Endothelial cell (in vitro differentiated cells): ENCODE measurements at regions not wholly inside any gene's neighbourhood (a gene's known extent, or its start where the extent isn't known, plus 50 kb on each side); places are given as distances from the start of the nearest gene placed in this dataset.

Experiments
- DNase-seq: peaks from one replicate; pipeline ENCODE4 v3.0.0; 2021; ENCODE audit warnings: low spot score
- H3K27ac Mint-ChIP-seq: one replicate; pipeline ENCODE4 v1.8.0; 2021; ENCODE audit warnings: mixed read lengths, inconsistent platforms; ENCODE audit not compliant: unreplicated experiment
- H3K27me3 Mint-ChIP-seq: one replicate; pipeline ENCODE4 v1.8.0; 2021; ENCODE audit warnings: mild to moderate bottlenecking, moderate library complexity, mixed read lengths, inconsistent platforms; ENCODE audit not compliant: unreplicated experiment
- H3K36me3 Mint-ChIP-seq: one replicate; pipeline ENCODE4 v1.8.0; 2021; ENCODE audit warnings: mild to moderate bottlenecking, low read depth, mixed read lengths, inconsistent platforms; ENCODE audit not compliant: unreplicated experiment
- H3K4me1 Mint-ChIP-seq: one replicate; pipeline ENCODE4 v1.8.0; 2021; ENCODE audit warnings: mild to moderate bottlenecking, mixed read lengths, inconsistent platforms; ENCODE audit not compliant: unreplicated experiment
- H3K4me3 Mint-ChIP-seq: one replicate; pipeline ENCODE4 v1.8.0; 2021; ENCODE audit warnings: mild to moderate bottlenecking, mixed read lengths, inconsistent platforms; ENCODE audit not compliant: unreplicated experiment
- H3K9me3 Mint-ChIP-seq: one replicate; pipeline ENCODE4 v1.8.0; 2021; ENCODE audit warnings: mixed read lengths, inconsistent platforms; ENCODE audit not compliant: unreplicated experiment
- CTCF ChIP-seq: fragments of 200-600 bp; sonication (generic); IDR thresholded peaks from one replicate; pipeline ENCODE4 v1.5.0; 2021; ENCODE audit warnings: antibody characterized with exemption; ENCODE audit not compliant: unreplicated experiment

GRCh38 chr22:25388866-25389540 is 169.6 kb downstream of the CRYBB2 start:
- DNase-seq: no peak
- Mint-ChIP-seq H3K4me3 (peak overlapping the region; percentile 10), H3K9me3 (no peaks in the 10 kb centered on the region), H3K4me1 (peaks cover 49% of the 10 kb centered on the region), H3K27ac (no peak overlapping the region), H3K27me3 (peaks cover 11% of the 10 kb centered on the region), H3K36me3 (peaks cover 4% of the 10 kb centered on the region)
- no peak for TF ChIP-seq CTCF

GRCh38 chr22:25389541-25389919 is 170.1 kb downstream of the CRYBB2 start:
- no peaks in the 10 kb centered on the region for H3K9me3 Mint-ChIP-seq
- H3K4me1 Mint-ChIP-seq: peaks cover 48% of the 10 kb centered on the region
- no peak overlapping the region for H3K4me3 Mint-ChIP-seq
- TF ChIP-seq CTCF: no peak
- DNase-seq: no peak
- no peak overlapping the region for H3K27ac Mint-ChIP-seq
- peaks cover 4% of the 10 kb centered on the region for H3K36me3 Mint-ChIP-seq
- H3K27me3 Mint-ChIP-seq: peaks cover 11% of the 10 kb centered on the region

DNA sequence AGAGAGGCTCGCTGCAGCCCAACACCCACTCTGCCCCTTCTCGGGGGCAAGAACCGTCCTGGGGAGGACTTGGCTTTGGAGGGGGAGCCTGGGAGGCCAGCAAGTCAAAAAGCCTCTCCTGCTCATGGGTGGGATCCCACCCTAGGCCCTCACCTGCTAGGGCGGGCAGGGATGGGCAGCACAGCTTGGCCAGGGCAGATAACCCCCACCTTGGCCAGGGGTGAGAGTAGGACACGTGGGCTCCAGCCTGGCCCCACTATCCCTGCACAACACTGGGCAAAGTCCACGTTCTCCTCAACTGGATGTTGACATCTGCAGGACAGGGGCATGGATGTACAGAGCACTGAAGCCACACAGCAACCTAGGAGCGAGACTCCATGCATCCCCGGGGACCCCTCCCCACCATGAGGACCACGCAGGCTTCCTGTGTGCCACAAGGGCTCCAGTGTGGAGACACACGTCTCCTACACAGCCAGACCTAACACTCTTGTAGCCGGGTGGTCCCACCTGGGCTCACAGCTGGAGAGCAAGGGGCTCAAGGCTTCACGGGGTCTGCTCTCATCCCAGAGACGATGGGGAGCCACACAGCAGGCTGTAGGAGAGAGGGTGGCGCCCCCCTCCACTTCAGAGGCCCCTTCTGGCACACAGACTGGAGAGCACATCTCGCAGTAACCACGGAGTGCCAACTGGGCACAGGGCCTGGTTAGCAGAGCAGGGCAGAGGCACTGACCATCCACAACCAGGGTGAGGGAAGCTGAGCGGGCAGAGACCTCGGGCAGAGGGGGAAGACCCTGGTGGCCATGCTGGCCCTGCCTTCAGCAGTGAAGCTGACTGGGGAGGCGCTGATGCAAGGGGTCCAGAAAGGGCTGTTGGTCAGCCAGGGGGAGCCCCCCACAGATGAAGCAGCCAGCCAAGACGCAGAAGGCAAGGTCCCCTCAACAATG is 171.1 kb downstream of the CRYBB2 start:
- H3K9me3 Mint-ChIP-seq: no peaks in the 10 kb centered on the region
- H3K27me3 Mint-ChIP-seq: peaks cover 9% of the 10 kb centered on the region
- H3K36me3 Mint-ChIP-seq: peaks cover 4% of the 10 kb centered on the region
- no peak for TF ChIP-seq CTCF
- H3K4me1 Mint-ChIP-seq: peaks cover 43% of the 10 kb centered on the region
- H3K4me3 Mint-ChIP-seq: no peak overlapping the region
- no peak overlapping the region for H3K27ac Mint-ChIP-seq
- DNase-seq: no peak

DNA sequence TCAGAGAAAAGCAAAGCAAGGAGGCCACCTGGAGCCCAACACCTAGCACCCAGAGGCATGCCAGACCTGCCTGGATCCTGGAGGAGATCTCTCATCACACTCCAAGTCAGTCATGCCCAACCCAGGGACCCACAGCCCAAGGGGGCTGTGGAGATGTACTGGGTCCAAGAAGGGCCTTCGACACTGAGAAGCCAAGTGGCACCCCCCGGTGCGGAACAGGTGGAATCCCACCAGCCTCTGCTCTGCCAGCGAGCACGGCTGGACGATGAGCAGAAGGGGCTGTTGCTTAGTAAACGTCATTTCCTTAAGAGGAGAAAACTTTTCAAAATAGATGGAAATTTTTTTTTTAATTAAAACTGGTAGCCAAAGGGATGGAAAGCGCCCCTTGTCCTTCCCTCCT is 171.9 kb upstream of the GRK3 start:
- TF ChIP-seq CTCF: no peak
- Mint-ChIP-seq H3K4me1 (peaks cover 23% of the 10 kb centered on the region), H3K36me3 (no peaks in the 10 kb centered on the region), H3K9me3 (no peaks in the 10 kb centered on the region), H3K4me3 (no peak overlapping the region), H3K27me3 (peaks cover 7% of the 10 kb centered on the region), H3K27ac (no peak overlapping the region)
- DNase-seq: no peak
